ENCODE measurements at regions not wholly inside any gene's neighbourhood (a gene's known extent, or its start where the extent isn't known, plus 50 kb on each side); places are given as distances from the start of the nearest gene placed in this dataset.

DNA sequence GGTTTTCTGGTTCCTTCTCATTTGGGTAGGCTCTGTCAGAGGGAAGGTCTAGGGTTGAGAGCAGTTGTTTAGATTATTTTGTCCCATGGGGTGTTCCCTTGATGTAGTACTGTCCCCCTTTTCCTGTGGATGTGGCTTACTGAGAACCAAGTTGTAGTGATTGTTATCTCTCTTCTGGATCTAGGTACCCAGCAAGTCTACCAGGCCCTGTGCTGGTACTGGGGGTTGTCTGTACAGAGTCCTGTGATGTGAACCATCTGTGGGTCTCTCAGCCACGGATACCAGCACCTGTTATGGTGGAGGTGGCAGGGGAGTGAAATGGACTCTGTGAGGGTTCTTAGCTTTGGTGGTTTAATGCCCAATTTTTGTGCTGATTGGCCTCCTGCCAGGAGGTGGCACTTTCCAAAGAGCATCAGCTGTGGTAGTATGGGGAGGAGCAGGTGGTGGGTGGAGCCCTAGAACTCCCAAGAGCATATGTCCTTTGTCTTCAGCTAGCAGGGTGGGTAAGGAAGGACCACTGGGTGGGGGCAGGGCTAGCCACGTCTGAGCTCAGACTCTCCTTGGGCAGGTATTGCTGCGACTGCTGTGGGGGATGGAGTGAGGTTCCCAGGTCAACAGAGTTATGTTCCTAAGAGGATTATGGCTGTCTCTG is 179.3 kb upstream of the BTG1 start:
- 46% methylated on average over 2 of the region's 3 CpGs for WGBS (ENCODE audit: low lambda C conversion rate)
- Histone ChIP-seq H3K36me3 (replicated peaks in 1 of 2; ENCODE audit: control insufficient read depth in 1 of 2, insufficient read depth in 2 of 2, low read length in 1 of 2) (no peaks in the 10 kb centered on the region), H3K9me2 (no peaks in the 10 kb centered on the region), H3K4me2 (no peak overlapping the region), H3K9ac (no peak overlapping the region), H3K27me3 (ENCODE audit: insufficient read depth) (no peaks in the 10 kb centered on the region; the same call in 1 of the 2 replicates), H3K27ac (ENCODE audit: low read depth in 2 of 2, low read length in 1 of 2) (no peak overlapping the region), H3K9me3 (no peaks in the 10 kb centered on the region), H3K79me2 (ENCODE audit: insufficient read depth) (no peaks in the 10 kb centered on the region), H3K4me1 (ENCODE audit: control insufficient read depth in 1 of 2, insufficient read depth in 2 of 2, low read depth in 1 of 2, low read length in 1 of 2) (no peaks in the 10 kb centered on the region), H4K20me1 (ENCODE audit: insufficient read depth) (no peaks in the 10 kb centered on the region), H3K4me3 (ENCODE audit: low read depth in 2 of 2, low read length in 1 of 2) (no peak overlapping the region), H3F3A (replicated peaks; ENCODE audit: insufficient read depth) (no peaks in the 10 kb centered on the region), H2AFZ (ENCODE audit: low read depth) (no peak overlapping the region)
- CTCF ChIA-PET: interaction anchor here (0.6 to 2.7 kb wide), 4 partner anchors 17 to 748 kb away, joined by 3 to 8 read pairs (median 3); no protein-coding TSS in a partner anchor
- POLR2A ChIA-PET: no interaction called here
- TF ChIP-seq, protein P1, sequence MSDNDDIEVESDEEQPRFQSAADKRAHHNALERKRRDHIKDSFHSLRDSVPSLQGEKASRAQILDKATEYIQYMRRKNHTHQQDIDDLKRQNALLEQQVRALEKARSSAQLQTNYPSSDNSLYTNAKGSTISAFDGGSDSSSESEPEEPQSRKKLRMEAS (IDR thresholded peaks at IDR 0.05; ENCODE audit: low read depth): no peak
- TF ChIP-seq ELF1 (IDR thresholded peaks at IDR 0.05) (no peak), FOSL2 (IDR thresholded peaks at IDR 0.05; ENCODE audit: borderline replicate concordance, low read depth) (no peak), RAD21 (IDR thresholded peaks at IDR 0.05; ENCODE audit: low read length) (no peak), SMC3 (IDR thresholded peaks at IDR 0.05; ENCODE audit: low read depth, low read length) (no peak), SIN3A (IDR thresholded peaks at IDR 0.05; ENCODE audit: borderline replicate concordance, low read depth, low read length) (no peak), EP300 (IDR thresholded peaks at IDR 0.05; ENCODE audit: borderline replicate concordance in 1 of 2, low read depth in 1 of 2, low read length in 1 of 2) (no peak), TCF12 (IDR thresholded peaks at IDR 0.05) (no peak), CHD2 (IDR thresholded peaks at IDR 0.05; ENCODE audit: low read length, partially characterized antibody) (no peak), EZH2phosphoT487 (IDR thresholded peaks at IDR 0.05; ENCODE audit: borderline replicate concordance, low read depth) (no peak), GABPA (IDR thresholded peaks at IDR 0.05; ENCODE audit: low read depth) (no peak), NRF1 (IDR thresholded peaks at IDR 0.05; ENCODE audit: low read depth, low read length) (no peak), NFIC (IDR thresholded peaks at IDR 0.05; ENCODE audit: borderline replicate concordance) (no peak), FOXJ3 (CRISPR knock-in tag; IDR thresholded peaks at IDR 0.05) (no peak)
- TF ChIP-seq, protein P2, sequence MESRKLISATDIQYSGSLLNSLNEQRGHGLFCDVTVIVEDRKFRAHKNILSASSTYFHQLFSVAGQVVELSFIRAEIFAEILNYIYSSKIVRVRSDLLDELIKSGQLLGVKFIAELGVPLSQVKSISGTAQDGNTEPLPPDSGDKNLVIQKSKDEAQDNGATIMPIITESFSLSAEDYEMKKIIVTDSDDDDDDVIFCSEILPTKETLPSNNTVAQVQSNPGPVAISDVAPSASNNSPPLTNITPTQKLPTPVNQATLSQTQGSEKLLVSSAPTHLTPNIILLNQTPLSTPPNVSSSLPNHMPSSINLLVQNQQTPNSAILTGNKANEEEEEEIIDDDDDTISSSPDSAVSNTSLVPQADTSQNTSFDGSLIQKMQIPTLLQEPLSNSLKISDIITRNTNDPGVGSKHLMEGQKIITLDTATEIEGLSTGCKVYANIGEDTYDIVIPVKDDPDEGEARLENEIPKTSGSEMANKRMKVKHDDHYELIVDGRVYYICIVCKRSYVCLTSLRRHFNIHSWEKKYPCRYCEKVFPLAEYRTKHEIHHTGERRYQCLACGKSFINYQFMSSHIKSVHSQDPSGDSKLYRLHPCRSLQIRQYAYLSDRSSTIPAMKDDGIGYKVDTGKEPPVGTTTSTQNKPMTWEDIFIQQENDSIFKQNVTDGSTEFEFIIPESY (IDR thresholded peaks at IDR 0.05; ENCODE audit: borderline replicate concordance, low read depth): no peak
- TF ChIP-seq, protein P3, sequence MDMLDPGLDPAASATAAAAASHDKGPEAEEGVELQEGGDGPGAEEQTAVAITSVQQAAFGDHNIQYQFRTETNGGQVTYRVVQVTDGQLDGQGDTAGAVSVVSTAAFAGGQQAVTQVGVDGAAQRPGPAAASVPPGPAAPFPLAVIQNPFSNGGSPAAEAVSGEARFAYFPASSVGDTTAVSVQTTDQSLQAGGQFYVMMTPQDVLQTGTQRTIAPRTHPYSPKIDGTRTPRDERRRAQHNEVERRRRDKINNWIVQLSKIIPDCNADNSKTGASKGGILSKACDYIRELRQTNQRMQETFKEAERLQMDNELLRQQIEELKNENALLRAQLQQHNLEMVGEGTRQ (IDR thresholded peaks at IDR 0.05; ENCODE audit: borderline replicate concordance, low read depth, low read length): no peak
- DNase-seq: no peak
